ENCODE measurements at regions not wholly inside any gene's neighbourhood (a gene's known extent, or its start where the extent isn't known, plus 50 kb on each side); places are given as distances from the start of the nearest gene placed in this dataset.

DNA sequence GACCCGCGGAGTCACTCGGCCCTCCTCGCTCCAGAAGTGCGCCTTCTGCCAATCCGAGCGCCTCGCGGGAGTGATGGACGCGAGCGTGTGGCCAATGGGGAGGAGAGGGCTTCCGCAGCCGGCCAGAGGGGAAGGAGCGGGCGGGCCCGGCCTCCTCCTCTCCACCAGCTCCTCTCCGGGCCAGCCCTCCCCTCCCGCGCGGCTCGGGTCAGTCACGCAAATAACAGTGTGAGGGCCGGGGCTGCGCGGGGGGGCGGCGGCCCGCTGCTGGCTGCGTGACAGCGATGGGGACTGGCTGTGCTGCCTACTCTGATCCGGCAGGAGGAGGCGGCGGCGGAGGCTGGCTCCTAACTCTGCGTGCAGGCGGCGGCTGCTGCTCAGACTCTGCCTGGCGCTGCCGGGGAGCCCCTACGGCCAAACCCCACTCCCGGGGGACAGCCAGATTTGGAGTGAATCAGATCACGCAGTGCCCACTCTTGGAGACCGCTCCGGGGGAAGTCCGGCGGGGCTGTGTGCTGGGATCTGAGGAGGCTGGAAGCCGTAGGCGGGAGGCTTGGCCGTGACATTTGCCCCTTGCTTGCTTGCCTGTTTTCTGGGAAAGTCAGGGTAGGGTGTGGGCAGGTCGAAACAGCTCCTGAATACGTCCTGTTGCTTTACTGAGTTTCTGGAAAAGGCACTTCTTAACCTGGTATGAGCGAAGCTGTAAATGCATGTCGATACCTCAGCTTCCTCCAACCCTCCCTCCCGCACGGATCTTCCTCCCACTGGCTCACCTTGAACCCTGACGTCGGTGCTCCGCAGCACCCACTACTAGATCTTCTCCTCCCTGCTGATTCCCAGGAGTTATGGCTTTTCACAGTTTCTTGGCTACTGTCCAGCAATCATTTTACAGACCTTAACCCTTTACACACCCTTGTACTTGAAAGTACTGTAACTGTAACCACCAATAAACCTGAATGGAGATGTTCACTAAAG, 97.9 kb upstream of the SERTAD2 start:
- Mint-ChIP-seq H3K27me3 (ENCODE audit: insufficient read depth, unreplicated experiment) (no peaks in the 10 kb centered on the region), H3K4me3 (ENCODE audit: unreplicated experiment) (peak overlapping the region; percentile 87), H3K27ac (ENCODE audit: low read depth, unreplicated experiment) (peak overlapping the region; percentile 92), H3K4me1 (ENCODE audit: insufficient read depth, unreplicated experiment) (peaks cover 21% of the 10 kb centered on the region), H3K36me3 (ENCODE audit: insufficient read depth, unreplicated experiment) (no peaks in the 10 kb centered on the region), H3K9me3 (ENCODE audit: unreplicated experiment) (no peaks in the 10 kb centered on the region)
- intact Hi-C loops (cut with micrococcal nuclease): loop anchor here (1.0 to 10.0 kb wide), 8 partner anchors 19 to 227 kb away; partner anchors contain the start of gene AFTPH
- CTCF ChIA-PET: interaction anchor here (0.5 to 5.5 kb wide), 19 partner anchors 11 to 411 kb away, joined by 3 to 45 read pairs (median 4); partner anchors contain the start of gene SERTAD2
- DNase-seq (ENCODE audit: unreplicated experiment): peak; percentile 99
- BruUV-seq (replicated peaks): TSS peak; percentile 33
- TF ChIP-seq, protein P1, sequence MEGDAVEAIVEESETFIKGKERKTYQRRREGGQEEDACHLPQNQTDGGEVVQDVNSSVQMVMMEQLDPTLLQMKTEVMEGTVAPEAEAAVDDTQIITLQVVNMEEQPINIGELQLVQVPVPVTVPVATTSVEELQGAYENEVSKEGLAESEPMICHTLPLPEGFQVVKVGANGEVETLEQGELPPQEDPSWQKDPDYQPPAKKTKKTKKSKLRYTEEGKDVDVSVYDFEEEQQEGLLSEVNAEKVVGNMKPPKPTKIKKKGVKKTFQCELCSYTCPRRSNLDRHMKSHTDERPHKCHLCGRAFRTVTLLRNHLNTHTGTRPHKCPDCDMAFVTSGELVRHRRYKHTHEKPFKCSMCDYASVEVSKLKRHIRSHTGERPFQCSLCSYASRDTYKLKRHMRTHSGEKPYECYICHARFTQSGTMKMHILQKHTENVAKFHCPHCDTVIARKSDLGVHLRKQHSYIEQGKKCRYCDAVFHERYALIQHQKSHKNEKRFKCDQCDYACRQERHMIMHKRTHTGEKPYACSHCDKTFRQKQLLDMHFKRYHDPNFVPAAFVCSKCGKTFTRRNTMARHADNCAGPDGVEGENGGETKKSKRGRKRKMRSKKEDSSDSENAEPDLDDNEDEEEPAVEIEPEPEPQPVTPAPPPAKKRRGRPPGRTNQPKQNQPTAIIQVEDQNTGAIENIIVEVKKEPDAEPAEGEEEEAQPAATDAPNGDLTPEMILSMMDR (IDR thresholded peaks at IDR 0.05; ENCODE audit: unreplicated experiment): peak; percentile 23
- POLR2A ChIA-PET: interaction anchor here (0.6 to 15.2 kb wide), 48 partner anchors 10 to 609 kb away, joined by 3 to 724 read pairs (median 7); partner anchors contain the start of genes AFTPH, CEP68, RAB1A and SERTAD2

DNA sequence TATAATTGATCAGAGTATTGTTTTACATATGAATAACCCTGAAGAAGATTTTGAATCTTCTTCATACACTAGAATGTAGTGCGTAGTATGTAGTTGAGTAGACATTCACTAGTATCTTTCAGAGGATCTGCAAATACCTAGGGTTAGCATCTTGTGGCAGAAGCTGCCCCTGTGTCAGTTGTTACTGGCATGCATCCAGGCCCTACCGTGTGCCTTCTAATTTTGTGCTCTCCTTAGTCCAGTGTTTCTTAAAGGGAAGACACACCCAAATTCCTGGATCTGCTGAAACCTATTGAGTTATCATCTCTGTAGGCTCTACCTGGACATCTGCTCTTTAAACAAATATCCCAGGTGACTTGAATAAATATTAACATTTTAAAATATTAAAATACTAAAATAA, 99.7 kb upstream of the SERTAD2 start:
- BruUV-seq (replicated peaks): no TSS peak
- Mint-ChIP-seq H3K9me3 (ENCODE audit: unreplicated experiment) (no peaks in the 10 kb centered on the region), H3K4me1 (ENCODE audit: insufficient read depth, unreplicated experiment) (peaks cover 21% of the 10 kb centered on the region), H3K27ac (ENCODE audit: low read depth, unreplicated experiment) (no peak overlapping the region), H3K36me3 (ENCODE audit: insufficient read depth, unreplicated experiment) (no peaks in the 10 kb centered on the region), H3K27me3 (ENCODE audit: insufficient read depth, unreplicated experiment) (no peaks in the 10 kb centered on the region), H3K4me3 (ENCODE audit: unreplicated experiment) (no peak overlapping the region)
- CTCF ChIA-PET: interaction anchor here (0.9 to 1.8 kb wide), 3 partner anchors 8 to 107 kb away, joined by 3 to 7 read pairs (median 4); partner anchors contain the start of gene SERTAD2
- POLR2A ChIA-PET: interaction anchor here (1.7 to 15.2 kb wide), 8 partner anchors 9 to 160 kb away, joined by 4 to 724 read pairs (median 74); partner anchors contain the start of gene SERTAD2
- intact Hi-C loops (cut with micrococcal nuclease): loop anchor here (10.0 kb wide), 1 partner anchor 229 kb away; the partner anchor contains the start of gene AFTPH
- TF ChIP-seq, protein P1 (IDR thresholded peaks at IDR 0.05; ENCODE audit: unreplicated experiment): no peak
- peak; percentile 38 for DNase-seq (ENCODE audit: unreplicated experiment)

DNA sequence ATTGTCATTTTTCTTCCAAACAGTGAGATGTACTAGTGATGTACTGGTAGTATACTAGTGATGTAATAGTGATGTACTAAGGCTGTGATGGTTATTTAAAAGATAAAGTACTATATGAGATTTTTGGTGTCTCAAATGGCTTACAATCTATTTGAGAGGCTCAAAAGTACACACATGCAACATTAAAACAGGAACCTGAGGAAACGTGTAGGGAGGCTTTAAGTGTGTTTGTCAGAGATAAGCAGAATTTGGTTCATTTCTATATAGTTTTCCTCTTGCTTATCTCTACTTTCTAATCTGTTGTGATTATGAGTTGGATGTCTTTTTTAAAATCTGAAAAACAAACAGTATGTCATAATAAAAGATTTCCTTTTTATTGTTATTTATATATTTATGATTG, 100.9 kb upstream of the SERTAD2 start:
- H3K36me3 Mint-ChIP-seq (ENCODE audit: insufficient read depth, unreplicated experiment): no peaks in the 10 kb centered on the region
- no peak for DNase-seq (ENCODE audit: unreplicated experiment)
- H3K27ac Mint-ChIP-seq (ENCODE audit: low read depth, unreplicated experiment): no peak overlapping the region
- POLR2A ChIA-PET: interaction anchor here (6.0 to 15.2 kb wide), 2 partner anchors 14 to 104 kb away, joined by 79 to 724 read pairs; partner anchors contain the start of gene SERTAD2
- intact Hi-C loops (cut with micrococcal nuclease): loop anchor here (10.0 kb wide), 1 partner anchor 230 kb away; the partner anchor contains the start of gene AFTPH
- H3K4me1 Mint-ChIP-seq (ENCODE audit: insufficient read depth, unreplicated experiment): peaks cover 16% of the 10 kb centered on the region
- BruUV-seq (replicated peaks): no TSS peak
- TF ChIP-seq, protein P1 (IDR thresholded peaks at IDR 0.05; ENCODE audit: unreplicated experiment): no peak
- CTCF ChIA-PET: interaction anchor here (1.3 kb wide), 1 partner anchor 13 kb away, joined by 3 read pairs; no protein-coding TSS in a partner anchor
- H3K4me3 Mint-ChIP-seq (ENCODE audit: unreplicated experiment): no peak overlapping the region
- no peaks in the 10 kb centered on the region for H3K9me3 Mint-ChIP-seq (ENCODE audit: unreplicated experiment)
- no peaks in the 10 kb centered on the region for H3K27me3 Mint-ChIP-seq (ENCODE audit: insufficient read depth, unreplicated experiment)

DNA sequence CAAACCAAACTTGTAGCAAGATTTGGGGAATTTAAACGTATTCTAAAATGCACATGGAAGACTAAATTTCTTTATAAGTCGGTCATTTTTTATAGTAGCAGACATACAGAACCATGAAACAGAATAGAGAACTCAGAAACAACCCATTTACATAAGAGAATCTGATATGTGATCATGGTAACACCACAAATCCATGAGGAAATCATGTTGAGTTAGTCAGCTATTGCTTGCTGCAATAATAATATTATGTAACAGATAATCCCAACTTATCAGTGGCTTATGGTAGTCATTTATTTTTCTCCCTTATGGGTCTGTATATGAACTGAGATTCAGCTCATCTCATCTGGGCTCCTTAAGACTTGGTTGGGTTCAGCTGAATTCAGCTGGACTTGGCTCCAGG, 103.4 kb upstream of the SERTAD2 start:
- TF ChIP-seq, protein P1 (IDR thresholded peaks at IDR 0.05; ENCODE audit: unreplicated experiment): no peak
- no peak for DNase-seq (ENCODE audit: unreplicated experiment)
- CTCF ChIA-PET: no interaction called here
- no TSS peak for BruUV-seq (replicated peaks)
- Mint-ChIP-seq H3K4me1 (ENCODE audit: insufficient read depth, unreplicated experiment) (peaks cover 11% of the 10 kb centered on the region), H3K9me3 (ENCODE audit: unreplicated experiment) (no peaks in the 10 kb centered on the region), H3K27ac (ENCODE audit: low read depth, unreplicated experiment) (no peak overlapping the region), H3K4me3 (ENCODE audit: unreplicated experiment) (no peak overlapping the region), H3K36me3 (ENCODE audit: insufficient read depth, unreplicated experiment) (no peaks in the 10 kb centered on the region), H3K27me3 (ENCODE audit: insufficient read depth, unreplicated experiment) (no peaks in the 10 kb centered on the region)
- POLR2A ChIA-PET: interaction anchor here (15.2 kb wide), 1 partner anchor 106 kb away, joined by 724 read pairs; the partner anchor contains the start of gene SERTAD2
- intact Hi-C loops (cut with micrococcal nuclease): loop anchor here (10.0 kb wide), 1 partner anchor 232 kb away; the partner anchor contains the start of gene AFTPH
